Mucosa of descending colon (tissue), 3 donors: ENCODE measurements at regions not wholly inside any gene's neighbourhood (a gene's known extent, or its start where the extent isn't known, plus 50 kb on each side); places are given as distances from the start of the nearest gene placed in this dataset.
A peak's percentile ranks its signal among the peaks of the same experiment; 100 is the strongest.
"Not testable (repeated sequence)": the region's sequence is repeated elsewhere in the genome, so short reads cannot be mapped to it uniquely, and the experiment has no call there.

ENCODE experiments used
- ATAC-seq: fragments of 200-7000 bp; cut with Tn5 transposase; one replicate; pipeline ENCODE4 v1.9.1; 2020; ENCODE audit warnings: mild to moderate bottlenecking, moderate library complexity
- DNase-seq, 3 donors: peaks; one replicate each; pipeline ENCODE4 v3.0.0-alpha.2; 2020
- H3K36me3 ChIP-seq: fragments of 200-600 bp; one replicate; pipeline ENCODE4 v1.8.0; 2021; ENCODE audit warnings: low read depth, mild to moderate bottlenecking
- H3K4me1 ChIP-seq: fragments of 200-600 bp; one replicate; pipeline ENCODE4 v1.8.0; 2021; ENCODE audit warnings: low read depth, mild to moderate bottlenecking
- H3K4me3 ChIP-seq: fragments of 200-600 bp; one replicate; pipeline ENCODE4 v1.8.0; 2021; ENCODE audit warnings: mild to moderate bottlenecking
- H3K9me3 ChIP-seq: fragments of 200-600 bp; one replicate; pipeline ENCODE4 v1.8.0; 2021; ENCODE audit warnings: mild to moderate bottlenecking
- intact Hi-C, 2 donors: fragments of 100-400 bp; cut with DNase I in 1 of 2; cut with micrococcal nuclease in 1 of 2; formaldehyde crosslinking; loops; one replicate each; pipeline versions ENCODE4 v1.11.0 to v1.11.1; 2022; cut with DNase I, micrococcal nuclease
- TF ChIP-seq, protein P1 (sequence below): fragments of 200-600 bp; IDR thresholded peaks from one replicate; pipeline ENCODE4 v1.8.0; 2022; ENCODE audit warnings: antibody characterized with exemption, mild to moderate bottlenecking
- donor health status: DM: no; HTN: no; CAD: no; lungs with moderate emphysema.
- donor health status: DM: no; HTN: no; CAD: no.
- donor health status: DM: no; HTN: yes; CAD: no.

- intact Hi-C loops = no loop called here
- H3K4me1 ChIP-seq = no peaks in the 10 kb centered on the region
- TF ChIP-seq, protein P1, sequence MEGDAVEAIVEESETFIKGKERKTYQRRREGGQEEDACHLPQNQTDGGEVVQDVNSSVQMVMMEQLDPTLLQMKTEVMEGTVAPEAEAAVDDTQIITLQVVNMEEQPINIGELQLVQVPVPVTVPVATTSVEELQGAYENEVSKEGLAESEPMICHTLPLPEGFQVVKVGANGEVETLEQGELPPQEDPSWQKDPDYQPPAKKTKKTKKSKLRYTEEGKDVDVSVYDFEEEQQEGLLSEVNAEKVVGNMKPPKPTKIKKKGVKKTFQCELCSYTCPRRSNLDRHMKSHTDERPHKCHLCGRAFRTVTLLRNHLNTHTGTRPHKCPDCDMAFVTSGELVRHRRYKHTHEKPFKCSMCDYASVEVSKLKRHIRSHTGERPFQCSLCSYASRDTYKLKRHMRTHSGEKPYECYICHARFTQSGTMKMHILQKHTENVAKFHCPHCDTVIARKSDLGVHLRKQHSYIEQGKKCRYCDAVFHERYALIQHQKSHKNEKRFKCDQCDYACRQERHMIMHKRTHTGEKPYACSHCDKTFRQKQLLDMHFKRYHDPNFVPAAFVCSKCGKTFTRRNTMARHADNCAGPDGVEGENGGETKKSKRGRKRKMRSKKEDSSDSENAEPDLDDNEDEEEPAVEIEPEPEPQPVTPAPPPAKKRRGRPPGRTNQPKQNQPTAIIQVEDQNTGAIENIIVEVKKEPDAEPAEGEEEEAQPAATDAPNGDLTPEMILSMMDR = no peak
- ATAC-seq = no peak
- no peaks in the 10 kb centered on the region for H3K9me3 ChIP-seq
- no peaks in the 10 kb centered on the region for H3K36me3 ChIP-seq
- DNase-seq = no peak
- no peak overlapping the region for H3K4me3 ChIP-seq
These were observed 579.8 kb upstream of the ST8SIA4 start for GRCh38 chr5:101482931-101483330.

- no peaks in the 10 kb centered on the region for H3K4me1 ChIP-seq
- no peak overlapping the region for H3K4me3 ChIP-seq
- no peaks in the 10 kb centered on the region for H3K36me3 ChIP-seq
- TF ChIP-seq, protein P1 = no peak
- ATAC-seq (no peak), DNase-seq (no peak)
- no peaks in the 10 kb centered on the region for H3K9me3 ChIP-seq
- intact Hi-C loops = no loop called here
These were observed 570.4 kb upstream of the ST8SIA4 start for GRCh38 chr5:101473483-101473882.

- Histone ChIP-seq H3K4me1 (no peaks in the 10 kb centered on the region), H3K36me3 (no peaks in the 10 kb centered on the region), H3K4me3 (no peak overlapping the region), H3K9me3 (no peaks in the 10 kb centered on the region)
- ATAC-seq = no peak
- intact Hi-C loops = no loop called here
- TF ChIP-seq, protein P1 = no peak
- DNase-seq = no peak
These were observed 558.4 kb upstream of the ST8SIA4 start for GRCh38 chr5:101461455-101461854.

DNA sequence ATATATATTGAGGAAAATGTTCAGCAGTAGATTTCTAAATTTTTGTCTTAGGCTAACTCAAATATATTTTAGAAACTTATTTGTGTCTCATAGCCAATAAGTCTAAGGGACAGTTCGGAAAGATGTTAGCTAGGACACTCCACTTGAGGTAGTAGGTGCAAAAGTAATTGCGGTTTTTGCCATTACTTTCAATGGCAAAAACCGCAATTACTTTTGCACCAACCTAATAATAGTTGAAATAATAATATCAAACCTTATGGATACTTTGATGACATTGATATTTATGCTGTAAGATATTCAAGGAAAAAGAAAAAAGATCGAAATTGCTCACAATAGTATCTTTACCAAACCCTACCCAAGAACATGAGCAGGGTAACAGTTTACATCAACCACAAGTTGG is 555.5 kb upstream of the ST8SIA4 start:
- TF ChIP-seq, protein P1 = no peak
- ATAC-seq = no peak

GRCh38 chr5:101455851-101456250 is 552.8 kb upstream of the ST8SIA4 start:
- no peaks in the 10 kb centered on the region for H3K9me3 ChIP-seq
- H3K4me1 ChIP-seq = no peaks in the 10 kb centered on the region
- no peak overlapping the region for H3K4me3 ChIP-seq
- DNase-seq (no peak), ATAC-seq (no peak)
- intact Hi-C loops = no loop called here
- TF ChIP-seq, protein P1 = no peak
- H3K36me3 ChIP-seq = no peaks in the 10 kb centered on the region

More for the DNA sequence above, 555.5 kb upstream of the ST8SIA4 start:
- DNase-seq = no peak
- Histone ChIP-seq H3K36me3 (no peaks in the 10 kb centered on the region), H3K9me3 (no peaks in the 10 kb centered on the region), H3K4me1 (no peaks in the 10 kb centered on the region), H3K4me3 (no peak overlapping the region)
- intact Hi-C loops = no loop called here

DNA sequence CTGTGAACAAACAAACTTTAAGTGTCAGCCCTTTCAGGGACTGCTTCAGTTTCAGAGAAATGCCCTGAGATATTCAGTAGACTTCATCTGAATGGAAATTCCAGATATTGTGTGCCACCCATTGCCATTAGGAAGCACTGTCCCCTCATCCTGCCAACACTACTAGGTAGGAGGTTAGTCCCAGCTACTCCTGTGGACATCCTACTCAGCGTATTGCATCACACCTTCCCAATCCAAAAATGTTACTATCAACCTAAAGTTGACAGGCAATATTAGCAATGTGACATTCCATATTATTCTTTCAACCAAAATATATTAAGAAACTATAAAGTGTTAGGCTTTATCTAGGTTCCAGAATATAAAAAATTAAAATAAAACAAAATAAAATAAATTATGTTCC is 552.0 kb upstream of the ST8SIA4 start:
- no peaks in the 10 kb centered on the region for H3K36me3 ChIP-seq
- intact Hi-C loops = no loop called here
- no peak for ATAC-seq
- DNase-seq = no peak
- TF ChIP-seq, protein P1 = no peak
- no peaks in the 10 kb centered on the region for H3K4me1 ChIP-seq
- no peaks in the 10 kb centered on the region for H3K9me3 ChIP-seq
- H3K4me3 ChIP-seq = no peak overlapping the region

- ATAC-seq, H3K36me3 ChIP-seq, H3K4me1 ChIP-seq, H3K4me3 ChIP-seq, intact Hi-C loops, H3K9me3 ChIP-seq: not testable (repeated sequence)
- peak in 1 of 3 donors; percentile 10 for DNase-seq
These were observed 539.2 kb upstream of the ST8SIA4 start for GRCh38 chr5:101442281-101442680.
